NB4 (cell line): ENCODE measurements at regions not wholly inside any gene's neighbourhood (a gene's known extent, or its start where the extent isn't known, plus 50 kb on each side); places are given as distances from the start of the nearest gene placed in this dataset.

Source experiments
- MYC ChIP-seq: IDR thresholded peaks from 2 replicates; pipeline ENCODE4 v1.6.1; 2011; ENCODE audit warnings: low read depth, low read length
- POLR2A ChIP-seq: IDR thresholded peaks from 2 replicates; pipeline ENCODE4 v1.6.1; 2011; ENCODE audit warnings: mild to moderate bottlenecking; ENCODE audit not compliant: insufficient read length; ENCODE audit errors: extremely low read depth
- TF ChIP-seq, protein P1 (sequence below): IDR thresholded peaks from one replicate; pipeline ENCODE4 v1.5.1; 2012; ENCODE audit warnings: low read depth, low read length
- TF ChIP-seq, protein P2 (sequence below): IDR thresholded peaks from 2 replicates; pipeline ENCODE4 v1.6.1; 2011; ENCODE audit warnings: low read depth, low read length

DNA sequence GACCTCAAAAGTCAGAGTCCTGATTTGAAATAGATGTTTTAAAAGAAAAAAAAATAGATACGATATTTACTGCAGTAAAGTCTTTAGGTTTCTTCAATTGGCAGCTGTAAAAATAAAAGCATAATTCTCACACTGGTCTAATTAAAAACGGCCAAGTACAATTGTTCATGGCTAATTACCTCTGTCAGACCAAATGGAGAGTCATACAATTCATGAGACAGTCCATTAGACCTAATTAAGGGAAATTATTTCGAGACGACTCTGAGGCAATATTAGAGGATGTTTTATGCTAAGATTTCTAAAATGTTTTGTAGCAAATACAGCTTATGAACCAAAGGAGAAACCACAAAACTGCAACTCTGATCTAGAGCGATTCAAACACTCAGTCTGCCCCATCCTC, 131.3 kb downstream of the PHLDA1 start:
- TF ChIP-seq, protein P1, sequence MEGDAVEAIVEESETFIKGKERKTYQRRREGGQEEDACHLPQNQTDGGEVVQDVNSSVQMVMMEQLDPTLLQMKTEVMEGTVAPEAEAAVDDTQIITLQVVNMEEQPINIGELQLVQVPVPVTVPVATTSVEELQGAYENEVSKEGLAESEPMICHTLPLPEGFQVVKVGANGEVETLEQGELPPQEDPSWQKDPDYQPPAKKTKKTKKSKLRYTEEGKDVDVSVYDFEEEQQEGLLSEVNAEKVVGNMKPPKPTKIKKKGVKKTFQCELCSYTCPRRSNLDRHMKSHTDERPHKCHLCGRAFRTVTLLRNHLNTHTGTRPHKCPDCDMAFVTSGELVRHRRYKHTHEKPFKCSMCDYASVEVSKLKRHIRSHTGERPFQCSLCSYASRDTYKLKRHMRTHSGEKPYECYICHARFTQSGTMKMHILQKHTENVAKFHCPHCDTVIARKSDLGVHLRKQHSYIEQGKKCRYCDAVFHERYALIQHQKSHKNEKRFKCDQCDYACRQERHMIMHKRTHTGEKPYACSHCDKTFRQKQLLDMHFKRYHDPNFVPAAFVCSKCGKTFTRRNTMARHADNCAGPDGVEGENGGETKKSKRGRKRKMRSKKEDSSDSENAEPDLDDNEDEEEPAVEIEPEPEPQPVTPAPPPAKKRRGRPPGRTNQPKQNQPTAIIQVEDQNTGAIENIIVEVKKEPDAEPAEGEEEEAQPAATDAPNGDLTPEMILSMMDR, result no peak
- no peak for TF ChIP-seq POLR2A
- no peak for TF ChIP-seq MYC
- TF ChIP-seq, protein P2, sequence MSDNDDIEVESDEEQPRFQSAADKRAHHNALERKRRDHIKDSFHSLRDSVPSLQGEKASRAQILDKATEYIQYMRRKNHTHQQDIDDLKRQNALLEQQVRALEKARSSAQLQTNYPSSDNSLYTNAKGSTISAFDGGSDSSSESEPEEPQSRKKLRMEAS, result no peak
